ENCODE measurements at regions not wholly inside any gene's neighbourhood (a gene's known extent, or its start where the extent isn't known, plus 50 kb on each side); places are given as distances from the start of the nearest gene placed in this dataset.
"Not testable (repeated sequence)": the region's sequence is repeated elsewhere in the genome, so short reads cannot be mapped to it uniquely, and the experiment has no call there.

DNA sequence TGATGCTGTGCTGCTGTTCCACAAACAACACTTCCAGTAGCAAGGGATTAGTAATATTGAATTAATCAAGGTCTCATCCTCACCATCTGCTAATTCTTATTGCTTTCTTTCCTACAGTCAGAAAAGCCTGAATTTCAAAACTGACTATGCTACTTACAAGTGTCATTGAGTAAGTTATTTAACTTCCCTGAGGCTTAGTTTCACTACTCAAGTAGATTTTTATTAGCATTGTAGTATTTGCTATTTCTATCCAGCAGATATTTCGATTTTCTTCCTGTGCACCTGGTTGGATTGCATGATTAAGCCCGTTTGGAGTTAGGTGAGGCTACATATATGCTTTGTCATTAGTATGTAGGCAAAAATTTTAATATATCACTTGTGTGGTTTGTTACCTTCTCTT, 591.5 kb downstream of the TRHDE start:
- DNase-seq (ENCODE audit: low read depth), result no peak

- no peak for DNase-seq (ENCODE audit: low read depth)
Measured at GRCh38 chr12:72865921-72866320, 593.8 kb downstream of the TRHDE start.

DNA sequence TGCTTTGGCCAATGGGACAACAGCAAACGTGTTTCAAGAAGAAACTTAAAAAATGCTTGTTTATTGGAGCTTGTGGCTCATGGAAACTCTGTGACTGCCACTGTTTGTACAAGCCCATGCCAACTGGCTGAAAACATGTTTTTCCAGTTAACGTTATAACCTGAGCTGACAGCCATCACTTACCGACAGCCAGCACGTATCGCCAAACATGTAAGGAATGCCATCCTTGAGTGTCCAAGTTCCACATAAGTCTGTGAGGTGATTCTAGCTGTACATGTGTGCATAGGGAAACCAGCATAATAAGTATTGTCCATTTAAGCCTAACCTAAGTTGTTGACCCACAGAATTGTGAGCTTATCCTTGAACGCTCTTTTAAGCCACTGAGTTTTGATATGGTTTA, 596.9 kb downstream of the TRHDE start:
- no peak for DNase-seq (ENCODE audit: low read depth)

GRCh38 chr12:72872238-72872887, 600.2 kb downstream of the TRHDE start:
- DNase-seq (ENCODE audit: low read depth), result no peak

DNA sequence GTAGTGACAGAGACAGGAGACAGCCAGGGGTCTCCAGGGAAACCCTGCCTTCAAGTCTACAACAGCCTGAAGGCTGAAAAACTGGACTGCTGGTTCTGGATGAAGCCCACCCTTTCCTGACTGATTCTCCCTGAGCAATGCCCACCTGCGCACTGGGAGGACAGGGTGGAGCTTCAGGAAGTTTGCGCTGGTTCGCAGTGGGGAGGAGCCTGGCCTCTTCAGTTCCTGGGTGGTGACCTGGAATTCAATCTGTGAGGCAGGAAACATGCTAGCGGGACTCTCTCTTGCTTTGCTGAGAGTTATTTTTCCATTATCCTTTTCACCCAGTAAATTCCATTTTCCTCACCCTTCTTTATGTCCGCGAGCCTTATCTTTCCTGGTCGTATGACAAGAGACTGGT, 600.8 kb downstream of the TRHDE start:
- no peak for DNase-seq (ENCODE audit: low read depth)

DNA sequence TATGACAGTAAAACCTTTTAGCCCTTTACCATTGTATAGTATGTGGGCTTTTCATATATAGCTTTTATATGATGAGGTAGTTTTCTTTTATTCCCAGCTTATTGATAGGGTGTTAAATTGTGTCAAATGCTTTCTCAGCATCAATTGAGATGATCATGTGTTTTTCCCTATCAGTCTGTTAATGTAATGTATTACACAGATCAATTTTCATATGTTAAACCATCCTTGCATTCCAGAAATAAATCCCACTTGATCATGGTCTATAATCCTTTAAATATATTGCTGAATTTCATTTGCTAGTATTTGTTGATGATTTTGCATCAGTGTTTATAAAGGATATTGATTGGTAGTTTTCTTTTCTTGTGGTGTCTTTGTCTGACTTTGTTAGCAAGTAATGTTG, 603.9 kb downstream of the TRHDE start:
- no peak for DNase-seq (ENCODE audit: low read depth)

- DNase-seq (ENCODE audit: low read depth), result no peak
Measured at GRCh38 chr12:72888693-72889092, 616.5 kb downstream of the TRHDE start.

DNA sequence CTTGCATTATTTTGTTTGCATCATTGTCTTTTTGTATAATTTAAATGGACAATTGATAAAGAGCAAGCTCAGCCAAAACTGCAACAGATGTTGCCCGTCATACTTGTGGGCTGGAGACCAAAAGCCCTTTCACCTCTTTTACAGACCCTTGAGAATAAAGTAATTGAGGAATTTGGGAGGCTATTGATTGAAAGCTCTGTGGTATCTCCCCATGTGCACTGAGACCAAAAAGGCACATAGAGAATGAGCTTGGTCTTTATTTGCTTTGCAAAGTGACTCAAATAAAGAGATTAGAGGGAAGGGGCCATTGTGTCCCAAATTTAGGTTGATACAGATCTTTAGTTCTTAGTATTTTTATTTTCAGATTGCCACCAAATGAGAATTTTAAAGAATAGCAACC, 617.6 kb downstream of the TRHDE start:
- DNase-seq (ENCODE audit: low read depth), result no peak

- DNase-seq (ENCODE audit: low read depth), result no peak
Measured at GRCh38 chr12:72901685-72902084, 629.5 kb downstream of the TRHDE start.

DNA sequence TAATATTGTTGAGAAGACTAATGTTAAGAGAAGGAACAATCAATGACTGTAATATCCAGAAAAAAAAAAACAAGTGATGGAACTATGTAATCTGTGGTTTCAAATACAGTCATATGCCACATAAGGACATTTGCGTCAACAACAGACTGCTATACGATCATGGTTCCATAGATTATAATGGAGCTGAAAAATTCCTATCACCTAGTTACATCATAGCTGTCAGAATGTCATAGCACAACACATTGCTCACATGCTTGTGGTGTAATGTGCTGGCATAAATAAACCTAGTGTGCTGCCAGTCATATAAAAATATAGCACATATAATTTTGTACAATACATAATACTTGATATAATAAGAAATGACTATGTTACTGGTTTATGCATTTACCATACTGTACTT, 653.5 kb downstream of the TRHDE start:
- DNase-seq (ENCODE audit: low read depth), result no peak

- not testable (repeated sequence) for DNase-seq (ENCODE audit: low read depth)
Measured at GRCh38 chr12:72931838-72932237, 659.7 kb downstream of the TRHDE start.

DNA sequence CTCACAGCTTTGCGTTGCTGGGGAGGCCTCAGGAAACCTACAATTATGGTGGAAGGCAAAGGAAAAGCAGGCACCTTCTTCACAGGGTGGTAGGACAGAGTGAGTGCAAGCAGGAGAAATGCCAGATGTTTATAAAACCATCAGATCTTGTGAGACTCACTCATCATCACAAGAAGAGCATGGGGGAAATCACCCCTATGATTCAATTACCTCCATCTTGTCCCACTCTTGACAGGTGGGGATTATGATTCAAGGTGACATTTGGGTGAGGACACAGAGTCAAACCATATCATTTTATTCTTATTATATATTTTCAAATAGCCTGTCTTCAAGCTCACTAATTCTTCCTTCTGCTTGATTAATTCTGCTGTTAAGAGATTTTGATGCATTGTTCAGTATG, 665.3 kb downstream of the TRHDE start:
- no peak for DNase-seq (ENCODE audit: low read depth)

DNA sequence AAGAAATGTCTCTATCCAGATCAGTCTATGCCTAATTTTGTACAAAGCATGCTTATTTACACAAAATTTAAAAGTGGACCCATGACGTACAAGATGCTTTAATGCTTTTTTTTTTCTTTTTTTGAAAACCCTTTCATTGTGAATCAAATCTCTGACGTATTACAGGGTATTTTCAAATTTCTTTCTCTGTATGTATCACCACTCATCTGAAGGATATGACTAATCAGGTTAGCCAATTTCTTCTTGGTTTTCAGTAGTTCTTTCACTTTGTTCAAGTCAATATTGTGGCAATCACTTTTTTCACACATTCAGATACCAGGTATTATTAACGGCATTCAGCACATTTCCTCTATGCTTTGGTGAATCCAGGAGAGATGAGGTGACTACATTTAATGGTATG, 685.3 kb downstream of the TRHDE start:
- no peak for DNase-seq (ENCODE audit: low read depth)

DNA sequence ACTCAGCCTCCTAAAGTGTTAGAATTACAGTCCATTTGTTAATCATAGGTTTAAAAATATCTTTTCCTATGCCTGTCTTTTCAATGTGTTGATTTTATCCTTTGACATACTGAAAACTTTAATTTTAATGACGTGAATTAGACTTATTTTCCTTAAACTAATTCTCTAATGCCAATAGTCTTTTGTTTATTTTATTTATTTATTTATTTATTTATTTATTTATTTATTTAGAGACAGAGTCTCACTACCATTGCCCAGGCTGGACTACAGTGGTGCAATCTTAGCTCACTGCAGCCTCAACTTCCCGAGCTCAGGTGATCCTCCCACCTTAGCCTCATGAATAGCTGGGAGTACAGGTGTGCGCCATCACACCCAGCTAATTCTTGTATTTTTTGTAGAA, 694.5 kb downstream of the TRHDE start:
- DNase-seq (ENCODE audit: low read depth), result no peak

GRCh38 chr12:72974954-72975555, 702.9 kb downstream of the TRHDE start:
- no peak for DNase-seq (ENCODE audit: low read depth)

- no peak for DNase-seq (ENCODE audit: low read depth)
Measured at GRCh38 chr12:72978999-72979398, 706.8 kb downstream of the TRHDE start.

- DNase-seq (ENCODE audit: low read depth), result no peak
Measured at GRCh38 chr12:72982356-72982755, 710.2 kb downstream of the TRHDE start.

GRCh38 chr12:72986963-72987362, 714.8 kb downstream of the TRHDE start:
- no peak for DNase-seq (ENCODE audit: low read depth)

DNA sequence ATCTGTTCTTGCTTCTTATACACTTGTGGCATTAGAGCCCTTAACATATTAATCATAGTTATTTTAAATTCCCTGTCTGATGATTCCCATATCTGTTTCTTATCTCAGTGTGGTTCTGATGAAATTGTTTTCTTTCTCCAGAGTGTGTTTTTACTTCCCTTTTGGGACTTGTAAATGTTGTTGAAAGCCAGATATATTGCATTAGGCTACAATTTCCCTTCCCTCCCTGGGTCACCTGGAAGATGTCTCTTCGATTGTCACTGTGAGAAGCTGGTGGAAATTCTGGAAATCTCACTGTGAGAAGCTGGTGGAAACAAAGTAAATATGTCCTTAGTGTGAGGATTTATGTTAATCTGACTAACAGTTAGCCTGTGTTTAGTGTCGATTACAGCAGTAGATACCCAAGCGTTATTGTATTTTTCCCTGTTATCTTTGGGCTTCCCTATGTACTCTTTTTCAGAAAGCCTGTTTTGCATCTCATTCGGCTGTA, 717.3 kb downstream of the TRHDE start:
- no peak for DNase-seq (ENCODE audit: low read depth)

DNA sequence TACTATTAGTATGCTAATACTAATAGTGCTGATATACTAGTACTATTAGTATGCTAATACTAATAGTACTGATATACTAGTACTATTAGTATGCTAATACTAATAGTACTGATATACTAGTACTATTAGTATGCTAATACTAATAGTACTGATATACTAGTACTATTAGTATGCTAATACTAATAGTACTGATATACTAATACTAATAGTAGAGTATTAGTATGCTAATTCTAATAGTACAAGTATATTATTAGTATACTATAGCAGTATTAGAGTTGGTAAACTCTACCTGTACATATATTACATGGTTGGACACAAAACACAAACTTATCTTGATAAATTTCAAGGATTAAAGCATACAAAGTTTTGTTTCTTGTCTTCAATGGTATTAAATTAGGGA, 722.9 kb downstream of the TRHDE start:
- not testable (repeated sequence) for DNase-seq (ENCODE audit: low read depth)

DNA sequence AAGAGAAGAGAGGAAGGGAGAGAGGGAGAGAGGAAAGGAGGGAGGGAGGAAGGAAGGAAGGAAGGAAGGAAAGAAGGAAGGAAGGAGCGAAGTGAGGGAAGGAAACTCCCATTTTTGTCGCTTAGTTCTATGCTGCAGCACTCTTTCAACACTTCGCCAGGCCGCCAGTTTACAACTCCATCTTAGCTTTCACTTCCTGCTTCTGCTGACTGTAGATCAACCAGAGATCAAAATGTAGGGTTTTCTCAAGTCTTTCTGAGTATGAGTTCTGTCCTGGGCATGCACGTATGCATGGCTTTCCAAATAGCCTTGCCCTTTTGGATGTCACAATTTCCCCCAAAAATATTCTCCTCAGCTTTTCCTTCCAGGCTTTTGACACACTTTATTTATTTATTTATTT, 723.4 kb downstream of the TRHDE start:
- DNase-seq (ENCODE audit: low read depth), result no peak

- DNase-seq (ENCODE audit: low read depth), result not testable (repeated sequence)
Measured at GRCh38 chr12:73001806-73002205, 729.6 kb downstream of the TRHDE start.

GRCh38 chr12:73002504-73002903, 730.3 kb downstream of the TRHDE start:
- not testable (repeated sequence) for DNase-seq (ENCODE audit: low read depth)
